GM18517 (cell line): ENCODE measurements at regions not wholly inside any gene's neighbourhood (a gene's known extent, or its start where the extent isn't known, plus 50 kb on each side); places are given as distances from the start of the nearest gene placed in this dataset.
"Not testable (repeated sequence)": the region's sequence is repeated elsewhere in the genome, so short reads cannot be mapped to it uniquely, and the experiment has no call there.

ENCODE experiments used
- ATAC-seq: cut with Tn5 transposase; IDR thresholded peaks from one replicate; pipeline ENCODE4 v1.9.1; 2021; ENCODE audit warnings: mild to moderate bottlenecking, moderate library complexity; ENCODE audit not compliant: unreplicated experiment

GRCh38 chr2:182548031-182548950, 121.5 kb upstream of the PDE1A start:
- no peak for ATAC-seq

- ATAC-seq = no peak
Observed at GRCh38 chr2:182550234-182550633, 123.4 kb upstream of the PDE1A start.

GRCh38 chr2:182552232-182552631, 125.4 kb upstream of the PDE1A start:
- not testable (repeated sequence) for ATAC-seq

GRCh38 chr2:182552785-182553184, 125.9 kb upstream of the PDE1A start:
- ATAC-seq = not testable (repeated sequence)

- peak; percentile 100 for ATAC-seq
Observed at GRCh38 chr2:182553483-182553882, 126.6 kb upstream of the PDE1A start.

GRCh38 chr2:182554950-182555349, 128.1 kb upstream of the PDE1A start:
- no peak for ATAC-seq

- no peak for ATAC-seq
Observed at GRCh38 chr2:182558564-182558963, 131.7 kb upstream of the PDE1A start.

- no peak for ATAC-seq
Observed at GRCh38 chr2:182559623-182560022, 132.8 kb upstream of the PDE1A start.

- ATAC-seq = no peak
Observed at GRCh38 chr2:182565911-182566567, 139.2 kb upstream of the PDE1A start.

GRCh38 chr2:182573553-182573952, 142.5 kb upstream of the DNAJC10 start:
- ATAC-seq = no peak

GRCh38 chr2:182577816-182578215, 138.2 kb upstream of the DNAJC10 start:
- no peak for ATAC-seq

GRCh38 chr2:182581196-182581935, 134.7 kb upstream of the DNAJC10 start:
- ATAC-seq = no peak

GRCh38 chr2:182584462-182584861, 131.6 kb upstream of the DNAJC10 start:
- ATAC-seq = no peak

GRCh38 chr2:182585001-182585400, 131.1 kb upstream of the DNAJC10 start:
- ATAC-seq = no peak

GRCh38 chr2:182585430-182585829, 130.6 kb upstream of the DNAJC10 start:
- no peak for ATAC-seq

GRCh38 chr2:182586426-182586825, 129.6 kb upstream of the DNAJC10 start:
- no peak for ATAC-seq

GRCh38 chr2:182587831-182588230, 128.2 kb upstream of the DNAJC10 start:
- no peak for ATAC-seq

- ATAC-seq = no peak
Observed at GRCh38 chr2:182589121-182589520, 126.9 kb upstream of the DNAJC10 start.

- no peak for ATAC-seq
Observed at GRCh38 chr2:182591774-182592173, 124.3 kb upstream of the DNAJC10 start.

GRCh38 chr2:182592691-182593393, 123.2 kb upstream of the DNAJC10 start:
- no peak for ATAC-seq
